Left forelimb (tissue), 1 donor: ENCODE measurements at regions not wholly inside any gene's neighbourhood (a gene's known extent, or its start where the extent isn't known, plus 50 kb on each side); places are given as distances from the start of the nearest gene placed in this dataset.

Experiments
- DNase-seq: peaks from one replicate; pipeline ENCODE4 v3.0.0-alpha.2; 2018; ENCODE audit warnings: low spot score

- DNase-seq, result peak; percentile 17
Observed at GRCh38 chr20:22791396-22791795, 207.0 kb upstream of the FOXA2 start.

DNA sequence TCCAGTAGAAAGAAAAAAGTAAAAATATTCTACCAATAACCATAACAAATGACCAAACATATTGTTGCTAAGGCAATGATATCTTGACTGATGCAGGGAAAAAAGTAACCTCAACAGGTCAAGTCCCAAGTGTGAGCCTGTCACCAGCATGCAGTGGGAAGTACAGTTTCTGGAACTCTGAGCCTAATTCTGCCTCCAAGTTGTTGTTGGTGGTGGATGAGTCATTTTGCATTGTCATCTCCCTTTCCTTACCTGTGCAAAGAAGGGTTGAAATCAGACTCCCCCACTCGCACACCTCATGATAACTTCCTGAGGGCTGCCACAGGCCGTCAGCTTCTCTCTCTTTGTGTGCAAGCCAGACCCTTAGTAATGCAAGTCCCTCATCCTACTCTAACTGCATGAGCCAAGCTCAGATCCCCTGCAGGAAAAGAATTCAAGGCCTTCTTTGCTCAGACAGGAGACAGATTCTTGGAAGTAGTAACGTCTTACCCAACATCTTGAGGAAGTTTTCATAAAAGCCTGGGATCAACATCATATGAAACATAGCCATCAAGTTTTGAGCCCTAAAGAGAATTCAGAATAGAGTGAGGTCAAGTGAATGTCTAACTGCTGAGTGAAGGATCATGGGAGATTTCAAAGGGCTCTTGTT is 207.6 kb upstream of the FOXA2 start:
- peak; percentile 30 for DNase-seq

DNA sequence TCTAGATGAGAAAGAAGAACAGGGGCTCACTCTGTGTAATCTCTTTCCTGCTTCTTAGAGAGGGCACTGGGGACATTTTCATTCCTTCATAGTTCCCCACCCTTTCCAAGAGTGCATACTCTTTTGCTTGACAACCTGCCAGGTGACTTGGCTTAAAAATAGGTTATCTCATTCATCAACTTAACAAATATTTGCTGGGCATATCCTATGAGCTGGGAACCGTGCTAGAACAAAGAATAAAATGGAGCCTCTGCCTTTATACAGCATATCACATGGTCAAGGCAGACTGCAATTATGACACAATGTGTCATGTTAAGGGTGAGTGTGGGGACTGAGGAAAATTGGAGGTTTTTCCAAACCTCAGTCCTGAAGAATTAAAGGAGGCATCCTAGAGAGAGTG is 209.8 kb upstream of the FOXA2 start:
- DNase-seq, result no peak

DNA sequence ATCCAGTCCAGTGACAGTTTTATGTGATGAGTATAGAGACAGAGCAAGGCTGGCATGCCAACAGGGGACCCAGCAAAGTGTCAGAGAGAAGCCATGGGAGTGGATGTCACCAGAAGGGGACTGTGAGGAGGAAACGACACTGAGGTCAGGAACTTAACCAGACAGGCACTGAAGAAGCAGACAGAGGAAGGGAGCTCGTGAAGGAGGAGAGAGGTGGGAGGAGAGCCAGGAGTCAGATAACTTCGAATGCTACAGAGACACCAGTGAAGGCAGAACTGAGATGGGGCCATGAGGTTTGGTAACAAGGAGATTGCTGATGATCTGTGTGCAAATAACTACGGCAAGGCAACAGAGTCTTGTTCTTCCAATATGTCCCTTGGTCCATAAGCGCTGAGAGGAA is 211.1 kb upstream of the FOXA2 start:
- no peak for DNase-seq

DNA sequence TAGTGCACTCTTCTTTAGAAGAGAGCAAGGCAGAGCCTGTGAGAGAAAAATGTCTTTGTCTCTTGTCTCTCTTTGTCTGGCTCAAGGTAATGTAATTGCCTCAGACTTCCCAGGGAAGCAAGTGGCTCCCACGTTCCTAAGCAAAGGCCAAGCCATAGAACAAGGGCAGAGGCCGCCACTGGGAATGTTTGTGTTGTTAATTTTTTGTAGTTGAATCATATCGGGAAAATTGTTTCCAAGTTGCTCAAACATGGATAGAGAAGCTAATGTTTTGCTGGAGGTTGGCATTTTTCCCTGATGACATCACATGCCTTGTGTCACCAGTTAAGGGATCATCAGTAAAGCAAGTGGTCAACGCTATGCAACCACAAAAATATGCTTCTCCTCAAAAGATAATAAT is 211.5 kb upstream of the FOXA2 start:
- peak; percentile 64 for DNase-seq

DNA sequence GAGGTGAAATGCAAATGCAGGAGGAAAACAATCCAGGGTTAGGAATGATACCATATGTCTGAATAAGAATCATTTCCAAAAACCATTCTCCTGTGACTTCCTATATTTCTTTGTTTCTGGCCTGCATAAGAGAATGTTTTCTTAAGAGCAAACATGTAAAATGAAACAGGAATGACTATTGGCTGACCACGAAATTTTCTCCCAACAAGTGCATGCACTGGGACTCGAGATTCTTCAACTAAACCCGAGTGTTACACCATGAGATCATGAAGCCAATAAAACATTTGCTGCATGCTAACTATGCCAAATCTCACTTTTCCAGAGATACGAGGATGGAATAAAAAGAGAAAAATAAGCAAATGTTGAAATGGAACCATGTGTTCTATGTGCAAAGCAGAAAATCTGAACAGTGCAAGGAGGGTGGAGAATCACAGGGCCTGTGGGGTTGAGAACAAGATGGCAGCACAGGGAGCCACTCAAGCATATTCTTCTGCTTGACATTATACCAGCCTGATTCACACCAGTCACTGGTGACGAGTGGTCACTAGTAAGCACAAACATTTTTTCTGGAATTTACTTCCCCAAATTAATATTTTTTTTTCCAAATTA is 212.2 kb upstream of the FOXA2 start:
- DNase-seq, result peak; percentile 23

GRCh38 chr20:22797103-22797502 is 212.7 kb upstream of the FOXA2 start:
- peak; percentile 17 for DNase-seq

DNA sequence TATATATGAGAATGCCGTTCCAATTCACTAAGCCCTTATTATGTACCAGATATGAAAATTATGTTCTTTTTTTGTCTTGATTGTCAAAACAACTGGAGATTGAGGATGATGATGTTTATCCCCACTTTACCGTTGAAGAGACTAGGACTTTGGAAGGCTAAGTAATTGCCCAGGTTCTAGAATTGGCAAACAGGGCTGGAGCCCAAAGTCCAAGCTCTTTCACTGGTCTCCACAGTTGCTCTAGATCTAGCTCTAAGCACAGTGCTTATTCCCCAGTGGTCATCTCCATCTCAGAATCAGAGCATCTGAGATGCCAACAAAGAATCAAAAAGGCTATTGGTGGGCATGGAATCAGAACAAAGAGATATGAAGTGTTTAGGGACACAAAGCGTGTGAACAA is 215.3 kb upstream of the FOXA2 start:
- no peak for DNase-seq

DNA sequence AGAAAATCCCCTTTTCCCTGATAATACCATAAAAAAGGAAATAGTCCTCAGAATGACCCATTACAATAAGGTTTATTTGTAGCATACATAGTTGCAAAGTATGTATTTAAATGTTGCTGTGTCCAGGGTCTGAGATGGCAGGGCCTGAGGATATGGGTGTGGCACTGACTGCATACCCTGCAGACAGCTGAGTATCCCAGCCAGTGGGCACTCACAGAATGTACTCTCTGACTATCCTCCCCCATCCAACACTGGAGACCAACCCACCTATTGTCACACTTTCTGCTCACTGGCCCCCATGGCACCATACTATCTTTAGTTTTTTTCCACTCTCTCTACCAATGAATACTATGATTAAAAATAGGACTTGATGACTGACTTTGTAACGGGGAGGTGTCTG is 215.8 kb upstream of the FOXA2 start:
- no peak for DNase-seq

DNA sequence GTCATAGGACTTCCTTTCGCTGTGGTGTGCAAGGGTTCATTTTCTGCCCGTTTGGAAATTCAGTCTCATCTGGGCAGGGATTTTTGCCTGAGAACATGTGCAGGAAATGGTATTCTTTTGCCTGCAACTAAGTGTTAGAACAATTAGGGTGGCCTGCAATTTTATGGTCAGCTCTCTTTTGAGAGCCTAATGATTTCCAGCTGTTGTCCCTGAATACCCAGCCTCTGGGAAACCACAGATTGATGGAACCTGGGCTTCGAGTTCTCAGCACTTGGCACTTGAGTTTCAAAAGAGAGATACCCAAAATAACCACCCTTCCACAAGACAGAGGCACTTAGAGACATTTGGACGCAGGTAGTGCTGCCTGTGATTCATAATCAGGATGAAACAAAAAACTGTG is 217.2 kb upstream of the FOXA2 start:
- no peak for DNase-seq

DNA sequence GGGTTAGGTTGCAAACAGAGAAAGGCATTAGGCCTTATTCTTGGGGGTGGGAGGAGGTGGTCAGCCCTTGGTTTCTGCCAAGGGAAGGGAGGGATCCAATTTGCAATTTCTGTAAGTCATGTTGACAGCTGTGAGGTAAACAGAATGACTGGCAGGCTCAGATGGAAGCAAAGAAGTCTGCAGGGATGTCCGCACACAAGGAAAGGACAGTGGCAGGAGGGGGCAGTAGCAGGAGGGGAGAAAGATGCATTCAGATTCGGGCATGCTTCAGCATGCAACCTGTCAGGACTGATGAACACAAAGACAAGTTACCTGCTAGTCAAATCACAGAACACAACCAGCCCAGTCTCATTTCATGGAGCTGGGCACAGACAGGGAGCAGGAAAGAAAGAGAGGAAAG is 217.9 kb upstream of the FOXA2 start:
- no peak for DNase-seq

- DNase-seq, result no peak
Observed at GRCh38 chr20:22805219-22805618, 220.8 kb upstream of the FOXA2 start.

GRCh38 chr20:22805996-22806395 is 221.6 kb upstream of the FOXA2 start:
- DNase-seq, result no peak

GRCh38 chr20:22807045-22807444 is 222.7 kb upstream of the FOXA2 start:
- DNase-seq, result no peak

- DNase-seq, result no peak
Observed at GRCh38 chr20:22807646-22808244, 223.4 kb upstream of the FOXA2 start.

DNA sequence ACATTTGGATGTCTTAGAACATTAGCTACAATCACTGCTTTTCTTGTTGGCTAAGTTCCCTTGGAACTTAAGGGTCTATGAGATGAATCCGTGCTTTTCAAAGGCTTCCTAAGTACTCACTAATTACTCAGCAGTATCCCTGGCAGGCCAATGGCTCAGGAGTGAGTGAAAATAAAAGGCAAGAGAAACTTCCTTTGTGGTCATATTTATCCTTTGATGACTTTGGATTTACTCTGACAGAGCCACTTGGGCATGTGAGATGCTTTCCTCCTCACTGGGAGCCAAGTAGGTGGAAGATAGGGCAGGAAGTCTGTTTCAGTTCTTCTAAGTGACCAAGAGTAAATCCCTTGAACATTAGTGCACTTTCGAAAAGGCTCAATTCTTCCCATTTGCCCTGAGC is 224.3 kb upstream of the FOXA2 start:
- no peak for DNase-seq

- no peak for DNase-seq
Observed at GRCh38 chr20:22810030-22810429, 225.1 kb upstream of the SSTR4 start.

GRCh38 chr20:22810626-22811569 is 224.2 kb upstream of the SSTR4 start:
- no peak for DNase-seq

GRCh38 chr20:22814471-22815205 is 220.5 kb upstream of the SSTR4 start:
- no peak for DNase-seq

- DNase-seq, result no peak
Observed at GRCh38 chr20:22815206-22815551, 219.9 kb upstream of the SSTR4 start.

GRCh38 chr20:22815603-22816315 is 219.4 kb upstream of the SSTR4 start:
- no peak for DNase-seq
